B cell (primary cell): ENCODE measurements at regions not wholly inside any gene's neighbourhood (a gene's known extent, or its start where the extent isn't known, plus 50 kb on each side); places are given as distances from the start of the nearest gene placed in this dataset.

ENCODE experiments used
- ATAC-seq: fragments of 200-7000 bp; cut with Tn5 transposase; one replicate; pipeline ENCODE4 v1.10.0; 2021; ENCODE audit warnings: low read depth, mild to moderate bottlenecking, moderate number of reproducible peaks, moderate library complexity
- CTCF ChIA-PET: fragments of 350-600 bp; sonication (Branson Sonifier 250); formaldehyde crosslinking; loops from one replicate; lab custom pipeline; 2021; ENCODE audit warnings: antibody characterized with exemption, inconsistent platforms; lab: Charles Lee
- POLR2A ChIA-PET: fragments of 350-600 bp; sonication (Branson Sonifier 250); formaldehyde crosslinking; loops from one replicate; lab custom pipeline; 2021; ENCODE audit warnings: antibody characterized with exemption; lab: Charles Lee
- DNase-seq: peaks from one replicate; pipeline ENCODE4 v3.0.0; 2013
- H2AFZ ChIP-seq: 2 replicates; pipeline ENCODE4 v1.6.1; 2012; ENCODE audit warnings: mild to moderate bottlenecking, low read depth, low read length; ENCODE audit not compliant: insufficient read depth, poor library complexity, severe bottlenecking
- H3K27ac ChIP-seq, 2 donors: 1 replicate in 1 of 2; 2 replicates in 1 of 2; pipeline ENCODE4 v1.5.1; 2012 to 2013; ENCODE audit warnings: low read length in 2 of 2, mild to moderate bottlenecking in 2 of 2, moderate library complexity in 1 of 2
- H3K27me3 ChIP-seq, 4 experiments: fragments of 200-600 bp in 1 of 4; sonication (generic) in 1 of 4; replicated peaks in 1 of 4; 1 replicate in 2 of 4; 2 replicates in 2 of 4; pipeline versions ENCODE4 v1.6.1 to v1.7.0; 2013 to 2016; ENCODE audit warnings: low read length in 3 of 4, mild to moderate bottlenecking in 2 of 4, mixed read lengths in 1 of 4, moderate library complexity in 1 of 4; ENCODE audit not compliant: insufficient read depth in 4 of 4, control insufficient read depth in 3 of 4; ENCODE audit errors: control extremely low read depth in 1 of 4
- H3K36me3 ChIP-seq, 2 experiments: replicated peaks in 1 of 2; 1 replicate in 1 of 2; 2 replicates in 1 of 2; pipeline versions ENCODE4 v1.6.1 to v1.7.1; 2013; ENCODE audit warnings: low read length in 1 of 2; ENCODE audit not compliant: insufficient read depth in 2 of 2, control insufficient read depth in 1 of 2; ENCODE audit errors: control extremely low read depth in 1 of 2, extremely low read depth in 1 of 2
- H3K4me1 ChIP-seq, 2 donors: fragments of 200-600 bp in 1 of 2; sonication (generic) in 1 of 2; 1 replicate in 1 of 2; 2 replicates in 1 of 2; pipeline versions ENCODE4 v1.5.1 to v1.6.1; 2013 to 2017; ENCODE audit warnings: low read length in 2 of 2; ENCODE audit not compliant: control insufficient read depth in 2 of 2, insufficient read depth in 2 of 2
- H3K4me2 ChIP-seq: replicated peaks from 2 replicates; pipeline ENCODE3; 2012; ENCODE audit warnings: mild to moderate bottlenecking, low read depth, low read length; ENCODE audit not compliant: poor library complexity, severe bottlenecking
- H3K4me3 ChIP-seq, 5 experiments: fragments of 200-600 bp in 1 of 5; sonication (generic) in 1 of 5; 1 replicate in 3 of 5; 2 replicates in 2 of 5; pipeline versions ENCODE4 v1.5.1 to v1.7.0; 2011 to 2016; ENCODE audit warnings: low read length in 4 of 5, mild to moderate bottlenecking in 4 of 5, low read depth in 2 of 5, control low read depth in 1 of 5, moderate library complexity in 1 of 5; ENCODE audit not compliant: insufficient read depth in 1 of 5; ENCODE audit errors: control extremely low read depth in 1 of 5, extremely low read depth in 1 of 5
- H3K79me2 ChIP-seq: fragments of 200-600 bp; sonication (generic); one replicate; pipeline ENCODE4 v1.6.0; 2016; ENCODE audit warnings: low read length; ENCODE audit not compliant: control insufficient read depth, insufficient read depth
- H3K9ac ChIP-seq: fragments of 200-600 bp; sonication (generic); 2 replicates; pipeline ENCODE4 v1.6.1; 2017; ENCODE audit warnings: mild to moderate bottlenecking, low read length, moderate library complexity
- H3K9me3 ChIP-seq, 3 donors: one replicate each; pipeline versions ENCODE4 v1.6.1 to v1.7.1; 2013; ENCODE audit warnings: low read length in 2 of 3; ENCODE audit not compliant: control insufficient read depth in 2 of 3, insufficient read depth in 1 of 3; ENCODE audit errors: control extremely low read depth in 1 of 3
- H4K20me1 ChIP-seq: 2 replicates; pipeline ENCODE4 v1.6.0; 2012; ENCODE audit warnings: mild to moderate bottlenecking, low read length; ENCODE audit not compliant: insufficient read depth, control insufficient read depth, poor library complexity, severe bottlenecking
- H3K27ac Mint-ChIP-seq: one replicate; pipeline ENCODE4 v1.8.0; 2021; ENCODE audit warnings: mixed read lengths
- H3K27me3 Mint-ChIP-seq: one replicate; pipeline ENCODE4 v1.8.0; 2021; ENCODE audit warnings: mixed read lengths
- H3K4me1 Mint-ChIP-seq: one replicate; pipeline ENCODE4 v1.8.0; 2021; ENCODE audit warnings: mixed read lengths
- H3K4me3 Mint-ChIP-seq: one replicate; pipeline ENCODE4 v1.8.0; 2021; ENCODE audit warnings: mixed read lengths
- H3K9me3 Mint-ChIP-seq: one replicate; pipeline ENCODE4 v1.8.0; 2022; ENCODE audit warnings: mixed read lengths; ENCODE audit not compliant: insufficient read depth
- EZH2 ChIP-seq: IDR thresholded peaks from 2 replicates; pipeline ENCODE4 v1.6.1; 2012; ENCODE audit warnings: borderline replicate concordance, low read depth, mild to moderate bottlenecking, moderate library complexity, low read length; ENCODE audit not compliant: insufficient read depth, poor library complexity, severe bottlenecking
- WGBS: methylation state at CpG from one replicate; pipeline ENCODE4 v1.1.5; 2013; ENCODE audit warnings: missing lambda C conversion rate; ENCODE audit not compliant: insufficient coverage; 5-methylcytosine and 5-hydroxymethylcytosine counted together
- intact Hi-C: fragments of 100-400 bp; cut with micrococcal nuclease; formaldehyde crosslinking; loops from one replicate; pipeline ENCODE4 v1.10.0; 2022
- TF ChIP-seq, protein P1 (sequence below): fragments of 200-600 bp; IDR thresholded peaks from one replicate; pipeline ENCODE4 v1.8.0; 2022; ENCODE audit warnings: antibody characterized with exemption, mild to moderate bottlenecking

- Histone ChIP-seq H4K20me1 (no peaks in the 10 kb centered on the region), H2AFZ (no peak overlapping the region), H3K27ac (no peak overlapping the region), H3K4me1 (peaks cover 24 to 51% of the 10 kb centered on the region in 2 donors), H3K79me2 (no peaks in the 10 kb centered on the region), H3K4me2 (no peak overlapping the region), H3K9ac (no peak overlapping the region), H3K9me3 (no peaks in the 10 kb centered on the region), H3K4me3 (no peak overlapping the region), H3K36me3 (no peaks in the 10 kb centered on the region), H3K27me3 (no peaks in the 10 kb centered on the region)
- H3K4me3 Mint-ChIP-seq: no peak overlapping the region
- no peak overlapping the region for H3K27ac Mint-ChIP-seq
- no peaks in the 10 kb centered on the region for H3K27me3 Mint-ChIP-seq
- ChIA-PET POLR2A (interaction anchor here (0.7 kb wide), 1 partner anchor 803 kb away, joined by 3 read pairs; no protein-coding TSS in a partner anchor), CTCF (interaction anchor here (0.6 to 1.3 kb wide), 3 partner anchors 13 to 98 kb away, joined by 3 to 7 read pairs (median 3); no protein-coding TSS in a partner anchor)
- TF ChIP-seq, protein P1, sequence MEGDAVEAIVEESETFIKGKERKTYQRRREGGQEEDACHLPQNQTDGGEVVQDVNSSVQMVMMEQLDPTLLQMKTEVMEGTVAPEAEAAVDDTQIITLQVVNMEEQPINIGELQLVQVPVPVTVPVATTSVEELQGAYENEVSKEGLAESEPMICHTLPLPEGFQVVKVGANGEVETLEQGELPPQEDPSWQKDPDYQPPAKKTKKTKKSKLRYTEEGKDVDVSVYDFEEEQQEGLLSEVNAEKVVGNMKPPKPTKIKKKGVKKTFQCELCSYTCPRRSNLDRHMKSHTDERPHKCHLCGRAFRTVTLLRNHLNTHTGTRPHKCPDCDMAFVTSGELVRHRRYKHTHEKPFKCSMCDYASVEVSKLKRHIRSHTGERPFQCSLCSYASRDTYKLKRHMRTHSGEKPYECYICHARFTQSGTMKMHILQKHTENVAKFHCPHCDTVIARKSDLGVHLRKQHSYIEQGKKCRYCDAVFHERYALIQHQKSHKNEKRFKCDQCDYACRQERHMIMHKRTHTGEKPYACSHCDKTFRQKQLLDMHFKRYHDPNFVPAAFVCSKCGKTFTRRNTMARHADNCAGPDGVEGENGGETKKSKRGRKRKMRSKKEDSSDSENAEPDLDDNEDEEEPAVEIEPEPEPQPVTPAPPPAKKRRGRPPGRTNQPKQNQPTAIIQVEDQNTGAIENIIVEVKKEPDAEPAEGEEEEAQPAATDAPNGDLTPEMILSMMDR: no peak
- TF ChIP-seq EZH2: no peak
- intact Hi-C loops: no loop called here
- H3K4me1 Mint-ChIP-seq: peaks cover 42% of the 10 kb centered on the region
- 81% methylated on average over 4 of the region's 7 CpGs for WGBS
- DNase-seq (no peak), ATAC-seq (no peak)
- H3K9me3 Mint-ChIP-seq: no peaks in the 10 kb centered on the region
Observed at GRCh38 chr5:159430361-159431012, 100.2 kb upstream of the IL12B start.

- Histone ChIP-seq H3K27ac (no peak overlapping the region), H3K36me3 (no peaks in the 10 kb centered on the region), H4K20me1 (no peaks in the 10 kb centered on the region), H2AFZ (no peak overlapping the region), H3K9me3 (peaks cover 0 to 2% (median 0%) of the 10 kb centered on the region in 3 donors), H3K4me3 (no peak overlapping the region), H3K4me1 (peaks cover 0 to 18% of the 10 kb centered on the region in 2 donors), H3K4me2 (no peak overlapping the region), H3K9ac (no peak overlapping the region), H3K27me3 (no peaks in the 10 kb centered on the region), H3K79me2 (no peaks in the 10 kb centered on the region)
- intact Hi-C loops: no loop called here
- 100% methylated on average over 1 of the region's 2 CpGs for WGBS
- POLR2A ChIA-PET: interaction anchor here (0.6 kb wide), 1 partner anchor 37 kb away, joined by 8 read pairs; no protein-coding TSS in a partner anchor
- DNase-seq: no peak
- Mint-ChIP-seq H3K27ac (no peak overlapping the region), H3K4me1 (peaks cover 12% of the 10 kb centered on the region), H3K4me3 (no peak overlapping the region), H3K9me3 (no peaks in the 10 kb centered on the region), H3K27me3 (no peaks in the 10 kb centered on the region)
- no peak for ATAC-seq
- CTCF ChIA-PET: interaction anchor here (1.1 kb wide), 1 partner anchor 119 kb away, joined by 3 read pairs; no protein-coding TSS in a partner anchor
- TF ChIP-seq, protein P1: no peak
- no peak for TF ChIP-seq EZH2
Observed at GRCh38 chr5:159435855-159436254, 105.6 kb upstream of the IL12B start.
